Astrocyte of the cerebellum (primary cell): ENCODE measurements at regions not wholly inside any gene's neighbourhood (a gene's known extent, or its start where the extent isn't known, plus 50 kb on each side); places are given as distances from the start of the nearest gene placed in this dataset.
A peak's percentile ranks its signal among the peaks of the same experiment; 100 is the strongest.
"Not testable (repeated sequence)": the region's sequence is repeated elsewhere in the genome, so short reads cannot be mapped to it uniquely, and the experiment has no call there.

Experiments used
- DNase-seq: peaks from one replicate; pipeline ENCODE4 v3.0.0-alpha.2; 2011; ENCODE audit warnings: low read depth
- H3K4me3 ChIP-seq: 2 replicates; pipeline ENCODE4 v1.5.1; 2011; ENCODE audit warnings: mild to moderate bottlenecking, low read depth, low read length, moderate library complexity
- CTCF ChIP-seq: IDR thresholded peaks from 2 replicates; pipeline ENCODE4 v1.5.1; 2012; ENCODE audit warnings: low read length, low read depth, moderate library complexity, mild to moderate bottlenecking; ENCODE audit errors: missing control alignments
- in situ Hi-C: cut with HindIII; loops from 2 replicates; pipeline ENCODE4 v1.10.0; 2017; ENCODE audit warnings: low sequenced_read_pairs

GRCh38 chr17:16866436-16866835 lies 105.5 kb downstream of the TNFRSF13B start:
- in situ Hi-C loops, result no loop called here
- no peak for DNase-seq
- no peak overlapping the region for H3K4me3 ChIP-seq
- TF ChIP-seq CTCF, result no peak

DNA sequence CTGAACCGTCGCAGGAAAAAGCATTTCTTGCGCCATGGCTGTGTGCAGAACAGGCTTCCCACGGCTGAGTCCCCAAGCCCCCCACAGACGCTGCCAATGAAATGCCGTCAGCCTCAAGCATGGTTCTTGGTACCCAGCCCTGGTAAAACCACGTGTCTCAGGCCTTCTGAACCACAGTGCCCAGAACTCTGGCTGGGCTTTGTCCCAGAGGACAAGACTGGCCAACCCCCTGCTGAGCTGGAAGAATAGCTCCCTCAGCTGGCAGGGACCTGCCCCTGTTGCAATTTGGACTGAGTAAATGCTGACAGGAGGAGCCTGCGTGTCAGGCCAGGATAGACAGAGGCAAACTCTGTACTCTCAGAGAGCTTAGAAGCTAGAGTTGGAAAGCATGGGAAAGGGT lies 106.2 kb downstream of the TNFRSF13B start:
- DNase-seq, H3K4me3 ChIP-seq, in situ Hi-C loops: not testable (repeated sequence)

DNA sequence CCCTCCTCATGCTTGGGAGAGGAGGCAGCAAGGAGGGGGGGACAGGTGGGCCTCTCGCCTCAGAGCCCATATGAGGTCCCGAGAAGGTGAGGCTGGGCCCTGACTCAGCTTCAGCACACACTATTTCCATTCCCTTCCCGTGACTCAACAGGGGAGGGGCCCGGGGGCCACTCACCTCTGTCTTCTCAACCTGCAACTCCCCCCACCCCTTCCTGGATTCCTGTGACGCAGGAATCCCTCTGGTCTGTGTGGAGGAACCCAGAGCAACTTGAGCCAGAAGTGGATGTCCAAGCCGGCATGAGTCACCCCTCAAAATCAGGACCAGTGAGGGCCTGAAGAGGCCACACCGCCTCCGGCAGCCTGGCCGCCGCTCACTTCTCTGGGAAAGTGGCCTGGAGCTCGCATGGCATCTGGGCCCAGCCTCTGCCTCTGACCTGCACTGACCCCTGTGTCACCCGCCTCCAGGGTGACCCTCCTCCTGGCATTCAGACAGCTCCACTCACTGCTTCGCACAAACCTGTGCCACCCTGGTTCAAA lies 106.8 kb downstream of the TNFRSF13B start:
- DNase-seq, H3K4me3 ChIP-seq, in situ Hi-C loops: not testable (repeated sequence)

- H3K4me3 ChIP-seq, in situ Hi-C loops: not testable (repeated sequence)
- peak; percentile 13 for DNase-seq
Observed at GRCh38 chr17:16864462-16865076, 107.3 kb downstream of the TNFRSF13B start.

DNA sequence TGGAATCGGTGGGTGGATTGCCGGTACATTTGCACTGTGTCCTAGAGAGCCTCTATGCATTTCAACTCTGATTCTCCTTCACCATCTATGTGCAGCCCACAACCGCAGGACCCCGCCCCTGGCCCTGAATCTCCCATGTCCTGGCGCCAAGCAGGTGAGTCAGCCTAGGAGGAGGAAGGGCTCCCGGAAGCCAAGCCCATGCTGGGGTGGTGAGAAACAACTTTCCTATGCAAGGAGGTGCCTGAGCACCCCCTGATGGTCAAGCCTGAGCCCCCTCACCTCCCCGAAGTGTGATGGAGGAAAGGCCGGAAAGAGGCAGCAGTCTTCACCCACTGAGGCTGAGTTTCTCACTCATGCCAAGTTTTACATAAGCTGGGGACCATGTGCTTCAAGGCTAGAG lies 110.8 kb downstream of the TNFRSF13B start:
- in situ Hi-C loops, result not testable (repeated sequence)

GRCh38 chr17:16860467-16860866 lies 111.5 kb downstream of the TNFRSF13B start:
- DNase-seq, in situ Hi-C loops, H3K4me3 ChIP-seq: not testable (repeated sequence)

More for the DNA sequence above, 110.8 kb downstream of the TNFRSF13B start:
- not testable (repeated sequence) for H3K4me3 ChIP-seq, DNase-seq

DNA sequence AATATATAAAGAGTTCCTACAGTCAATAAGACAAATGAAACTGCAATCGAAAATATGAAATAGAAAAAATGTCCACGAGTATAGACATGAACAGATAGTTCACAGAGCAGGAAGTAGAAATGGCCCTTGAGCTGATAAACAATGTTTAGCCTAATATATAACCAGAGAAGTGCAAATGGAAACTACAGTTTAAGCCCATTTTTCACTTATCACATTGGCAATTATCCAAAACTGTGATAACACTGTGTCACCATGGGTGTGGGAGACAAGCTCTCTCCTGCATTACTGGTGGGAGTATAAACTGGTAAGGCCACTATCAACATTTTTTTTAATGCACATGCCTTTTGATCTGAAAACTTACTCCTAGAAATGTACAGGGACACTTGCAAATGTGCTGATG lies 112.4 kb downstream of the TNFRSF13B start:
- not testable (repeated sequence) for DNase-seq

DNA sequence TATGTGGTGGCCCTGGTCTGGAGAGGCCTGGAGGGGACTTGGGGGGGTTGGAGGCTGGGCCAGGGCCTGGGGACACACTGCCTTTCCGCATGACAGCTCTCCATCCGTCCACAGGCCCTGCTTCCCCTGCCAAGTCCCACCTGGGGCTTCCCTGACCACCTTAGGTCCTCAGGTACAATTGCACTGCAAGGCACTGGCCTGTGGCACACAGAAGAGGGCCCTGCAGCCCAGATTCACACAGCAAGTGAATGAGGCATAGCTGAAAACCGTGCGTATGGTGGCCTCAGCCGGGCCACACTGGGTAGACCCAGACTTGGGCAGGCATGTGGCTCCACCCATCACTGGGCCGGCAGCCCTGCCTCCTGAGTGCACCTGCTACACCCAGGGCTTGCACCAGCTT lies 114.2 kb downstream of the TNFRSF13B start:
- DNase-seq, in situ Hi-C loops, H3K4me3 ChIP-seq: not testable (repeated sequence)

More for the DNA sequence above, 112.4 kb downstream of the TNFRSF13B start:
- in situ Hi-C loops, H3K4me3 ChIP-seq: not testable (repeated sequence)

GRCh38 chr17:16856846-16857245 lies 115.1 kb downstream of the TNFRSF13B start:
- DNase-seq, H3K4me3 ChIP-seq, in situ Hi-C loops: not testable (repeated sequence)

DNA sequence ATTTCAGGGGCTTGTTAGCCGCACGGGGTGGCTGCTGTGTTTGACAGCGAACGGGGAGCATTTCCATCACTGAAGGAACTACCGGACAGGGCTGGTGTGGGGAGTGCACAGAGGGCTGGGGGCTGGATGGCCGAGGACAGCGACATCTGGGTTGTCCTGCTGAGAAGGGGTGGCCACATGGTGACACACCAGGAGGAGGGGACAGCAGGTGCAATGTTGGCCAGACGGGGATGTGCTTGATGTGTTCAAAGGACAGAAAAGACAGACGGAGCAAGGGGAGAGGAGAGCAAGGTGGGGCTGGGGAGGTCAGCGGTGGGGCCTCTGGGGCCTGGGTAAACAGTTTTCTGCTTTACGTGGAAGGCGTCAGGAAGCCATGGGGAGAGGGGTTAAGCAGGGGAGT lies 115.7 kb downstream of the TNFRSF13B start:
- H3K4me3 ChIP-seq, DNase-seq, in situ Hi-C loops: not testable (repeated sequence)

- in situ Hi-C loops, H3K4me3 ChIP-seq, DNase-seq: not testable (repeated sequence)
Observed at GRCh38 chr17:16854636-16855035, 117.3 kb downstream of the TNFRSF13B start.

GRCh38 chr17:16853661-16854320 lies 118.1 kb downstream of the TNFRSF13B start:
- in situ Hi-C loops, result no loop called here
- no peak overlapping the region for H3K4me3 ChIP-seq
- no peak for DNase-seq
- TF ChIP-seq CTCF, result no peak

DNA sequence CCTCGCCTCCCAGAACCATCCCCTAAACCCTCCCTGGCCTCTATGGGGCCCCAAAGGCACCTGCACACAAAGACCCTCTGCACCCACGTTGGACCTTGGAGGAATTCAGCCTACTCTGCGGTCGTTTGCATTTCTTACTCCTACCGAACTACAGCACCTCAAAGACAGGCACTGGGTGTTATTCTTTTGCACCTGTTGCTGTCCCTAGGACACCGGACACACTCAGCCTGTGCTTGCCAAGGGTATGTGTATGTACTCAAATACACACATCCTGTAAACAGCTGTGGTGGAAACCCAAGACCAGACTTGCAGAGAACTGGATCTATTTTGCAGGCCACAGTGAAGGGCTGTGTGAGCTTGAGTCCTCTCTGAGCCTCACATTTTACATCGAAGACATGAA lies 122.1 kb downstream of the TNFRSF13B start:
- in situ Hi-C loops, H3K4me3 ChIP-seq, DNase-seq: not testable (repeated sequence)

GRCh38 chr17:16848997-16849396 lies 122.9 kb downstream of the TNFRSF13B start:
- H3K4me3 ChIP-seq, in situ Hi-C loops, DNase-seq: not testable (repeated sequence)

DNA sequence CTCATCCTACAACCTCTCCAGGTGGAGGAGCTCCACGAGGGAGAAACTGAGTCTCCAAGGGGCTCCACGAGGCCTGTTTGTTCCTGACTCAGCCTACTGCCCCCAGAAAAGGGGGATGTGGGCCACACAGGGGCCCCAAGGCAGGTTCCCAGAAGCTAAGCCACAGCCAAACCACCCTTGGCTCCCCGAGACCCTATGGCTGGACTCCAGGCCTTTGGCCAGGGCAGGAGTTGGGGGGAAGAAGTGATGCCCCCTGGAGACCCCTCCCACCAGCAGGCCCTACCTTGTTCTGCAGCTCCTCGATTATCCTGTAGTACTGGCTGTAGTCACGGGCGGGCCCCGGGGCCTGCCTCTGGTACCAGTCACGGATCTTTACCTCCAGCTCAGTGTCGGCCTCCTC lies 126.8 kb downstream of the TNFRSF13B start:
- in situ Hi-C loops, DNase-seq, H3K4me3 ChIP-seq: not testable (repeated sequence)

DNA sequence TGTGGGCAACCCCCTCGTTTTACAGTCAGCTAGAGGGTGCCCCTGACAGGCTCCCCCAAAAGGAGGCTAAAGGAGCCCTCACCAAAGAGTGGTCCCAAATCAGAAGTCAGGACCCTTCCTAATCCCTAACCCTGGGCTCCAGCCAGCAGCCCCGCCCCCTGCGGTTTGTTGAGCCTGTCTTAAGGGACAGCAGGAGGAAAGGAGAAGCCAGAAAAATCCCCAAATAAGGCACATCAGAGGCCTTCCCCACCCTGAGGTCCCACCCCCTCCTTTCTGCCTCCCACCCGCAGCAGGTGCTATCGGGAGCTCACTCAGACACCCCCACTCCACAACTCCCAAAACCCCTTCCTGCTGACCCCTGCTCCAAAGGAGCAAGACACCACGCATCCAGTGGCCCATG lies 127.2 kb downstream of the TNFRSF13B start:
- DNase-seq, H3K4me3 ChIP-seq, in situ Hi-C loops: not testable (repeated sequence)
